HCT116 (cell line): ENCODE measurements at regions not wholly inside any gene's neighbourhood (a gene's known extent, or its start where the extent isn't known, plus 50 kb on each side); places are given as distances from the start of the nearest gene placed in this dataset.

ENCODE experiments used
- MAX ChIP-seq: IDR thresholded peaks from 2 replicates; pipeline ENCODE4 v1.6.1; 2012
- POLR2A ChIP-seq: IDR thresholded peaks from 2 replicates; pipeline ENCODE4 v1.7.0; 2011; ENCODE audit warnings: borderline replicate concordance; ENCODE audit not compliant: insufficient read depth, insufficient read length; ENCODE audit errors: extremely low read depth
- ZNF274 ChIP-seq: fragments of 200-500 bp; sonication (Bioruptor generic); IDR thresholded peaks from 2 replicates; pipeline ENCODE4 v1.6.1; 2014; ENCODE audit warnings: mild to moderate bottlenecking, low read depth, low read length, inconsistent platforms
- TF ChIP-seq, protein P1 (sequence below), 3 experiments: fragments of 200-600 bp in 1 of 3; sonication (generic) in 1 of 3; IDR thresholded peaks in 2 of 3; conservative IDR thresholded peaks in 1 of 3; 2 replicates each; pipeline ENCODE4 v1.5.1; 2012 to 2017; ENCODE audit warnings: low read depth in 2 of 3, low read length in 2 of 3, antibody characterized with exemption in 1 of 3, borderline replicate concordance in 1 of 3, control low read depth in 1 of 3, mild to moderate bottlenecking in 1 of 3, mixed read lengths in 1 of 3, mixed run types in 1 of 3, moderate library complexity in 1 of 3; ENCODE audit not compliant: insufficient read depth in 1 of 3
- TF ChIP-seq, protein P2 (sequence below): IDR thresholded peaks from 2 replicates; pipeline ENCODE4 v1.6.1; 2012

GRCh38 chr6:50380406-50381098, 330.8 kb upstream of the DEFB112 start:
- TF ChIP-seq MAX, result no peak
- no peak for TF ChIP-seq POLR2A
- TF ChIP-seq, protein P1, sequence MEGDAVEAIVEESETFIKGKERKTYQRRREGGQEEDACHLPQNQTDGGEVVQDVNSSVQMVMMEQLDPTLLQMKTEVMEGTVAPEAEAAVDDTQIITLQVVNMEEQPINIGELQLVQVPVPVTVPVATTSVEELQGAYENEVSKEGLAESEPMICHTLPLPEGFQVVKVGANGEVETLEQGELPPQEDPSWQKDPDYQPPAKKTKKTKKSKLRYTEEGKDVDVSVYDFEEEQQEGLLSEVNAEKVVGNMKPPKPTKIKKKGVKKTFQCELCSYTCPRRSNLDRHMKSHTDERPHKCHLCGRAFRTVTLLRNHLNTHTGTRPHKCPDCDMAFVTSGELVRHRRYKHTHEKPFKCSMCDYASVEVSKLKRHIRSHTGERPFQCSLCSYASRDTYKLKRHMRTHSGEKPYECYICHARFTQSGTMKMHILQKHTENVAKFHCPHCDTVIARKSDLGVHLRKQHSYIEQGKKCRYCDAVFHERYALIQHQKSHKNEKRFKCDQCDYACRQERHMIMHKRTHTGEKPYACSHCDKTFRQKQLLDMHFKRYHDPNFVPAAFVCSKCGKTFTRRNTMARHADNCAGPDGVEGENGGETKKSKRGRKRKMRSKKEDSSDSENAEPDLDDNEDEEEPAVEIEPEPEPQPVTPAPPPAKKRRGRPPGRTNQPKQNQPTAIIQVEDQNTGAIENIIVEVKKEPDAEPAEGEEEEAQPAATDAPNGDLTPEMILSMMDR (IDR thresholded peaks at IDR 0.05 in 2 of 3, conservative IDR thresholded peaks at IDR 0.05 in 1 of 3; ENCODE audit: borderline replicate concordance in 1 of 3, insufficient read depth in 1 of 3, low read depth in 2 of 3, low read length in 2 of 3), result no peak
- TF ChIP-seq ZNF274, result no peak
- TF ChIP-seq, protein P2, sequence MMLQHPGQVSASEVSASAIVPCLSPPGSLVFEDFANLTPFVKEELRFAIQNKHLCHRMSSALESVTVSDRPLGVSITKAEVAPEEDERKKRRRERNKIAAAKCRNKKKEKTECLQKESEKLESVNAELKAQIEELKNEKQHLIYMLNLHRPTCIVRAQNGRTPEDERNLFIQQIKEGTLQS, result no peak
